ENCODE measurements at regions not wholly inside any gene's neighbourhood (a gene's known extent, or its start where the extent isn't known, plus 50 kb on each side); places are given as distances from the start of the nearest gene placed in this dataset.

- DNase-seq, result no peak
Measured at GRCh38 chr1:221892301-221892830, 150.5 kb upstream of the DUSP10 start.

GRCh38 chr1:221891708-221892107, 149.8 kb upstream of the DUSP10 start:
- DNase-seq, result no peak

GRCh38 chr1:221888801-221889200, 146.9 kb upstream of the DUSP10 start:
- DNase-seq, result no peak

GRCh38 chr1:221888218-221888617, 146.3 kb upstream of the DUSP10 start:
- DNase-seq, result no peak

GRCh38 chr1:221887758-221888157, 145.9 kb upstream of the DUSP10 start:
- no peak for DNase-seq

- DNase-seq, result no peak
Measured at GRCh38 chr1:221887415-221887746, 145.5 kb upstream of the DUSP10 start.

- DNase-seq, result no peak
Measured at GRCh38 chr1:221886743-221887414, 145.0 kb upstream of the DUSP10 start.

- no peak for DNase-seq
Measured at GRCh38 chr1:221886311-221886710, 144.4 kb upstream of the DUSP10 start.

- peak; percentile 58 for DNase-seq
Measured at GRCh38 chr1:221884821-221885220, 142.9 kb upstream of the DUSP10 start.

GRCh38 chr1:221881805-221882581, 140.1 kb upstream of the DUSP10 start:
- DNase-seq, result no peak

GRCh38 chr1:221880182-221880581, 138.3 kb upstream of the DUSP10 start:
- no peak for DNase-seq

GRCh38 chr1:221878134-221878533, 136.2 kb upstream of the DUSP10 start:
- DNase-seq, result no peak

GRCh38 chr1:221877311-221877710, 135.4 kb upstream of the DUSP10 start:
- no peak for DNase-seq

GRCh38 chr1:221875004-221875330, 133.1 kb upstream of the DUSP10 start:
- no peak for DNase-seq

- DNase-seq, result no peak
Measured at GRCh38 chr1:221874285-221875003, 132.6 kb upstream of the DUSP10 start.

- DNase-seq, result no peak
Measured at GRCh38 chr1:221873673-221874072, 131.8 kb upstream of the DUSP10 start.

- no peak for DNase-seq
Measured at GRCh38 chr1:221871056-221871455, 129.2 kb upstream of the DUSP10 start.

- no peak for DNase-seq
Measured at GRCh38 chr1:221869779-221870178, 127.9 kb upstream of the DUSP10 start.

GRCh38 chr1:221868593-221869303, 126.9 kb upstream of the DUSP10 start:
- no peak for DNase-seq

- no peak for DNase-seq
Measured at GRCh38 chr1:221867003-221867402, 125.1 kb upstream of the DUSP10 start.

GRCh38 chr1:221865808-221866207, 123.9 kb upstream of the DUSP10 start:
- DNase-seq, result no peak

GRCh38 chr1:221863635-221864034, 121.7 kb upstream of the DUSP10 start:
- no peak for DNase-seq

- DNase-seq, result no peak
Measured at GRCh38 chr1:221862971-221863370, 121.1 kb upstream of the DUSP10 start.

Measured in DMS79 (cell line).